ENCODE measurements at regions not wholly inside any gene's neighbourhood (a gene's known extent, or its start where the extent isn't known, plus 50 kb on each side); places are given as distances from the start of the nearest gene placed in this dataset.

DNA sequence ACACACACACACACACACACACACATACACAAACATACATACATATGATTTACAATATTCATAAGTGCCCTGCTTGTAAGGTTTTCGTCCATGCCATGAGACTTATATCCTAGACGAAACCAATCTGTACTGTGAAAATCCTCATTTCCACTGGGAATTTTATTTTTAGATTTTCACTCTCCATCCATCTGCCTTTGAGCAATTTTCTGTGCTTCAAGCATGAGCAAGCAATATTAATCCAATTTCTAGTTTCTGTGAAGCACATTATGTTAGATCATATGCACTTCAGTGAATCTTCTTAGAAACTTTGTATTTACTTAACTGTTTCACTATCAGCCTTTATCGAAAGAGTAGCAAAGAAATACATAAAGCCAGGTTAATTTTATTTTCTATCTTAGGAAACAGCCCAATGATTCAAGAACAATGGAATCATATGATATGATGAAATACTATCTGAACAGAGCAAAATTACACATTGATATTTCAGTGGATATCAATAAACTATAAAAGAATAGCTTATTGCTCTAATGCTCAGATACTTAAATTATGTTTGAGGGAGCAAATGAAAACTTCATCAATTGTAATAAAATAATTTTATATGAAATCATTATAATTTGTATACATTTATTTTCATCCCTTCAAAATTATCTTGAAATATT, 1100.7 kb upstream of the MIR17HG start:
- TF ChIP-seq CTCF (IDR thresholded peaks at IDR 0.05) = no peak
- TF ChIP-seq RORB (CRISPR knock-in tag; IDR thresholded peaks at IDR 0.05) = no peak
- TF ChIP-seq HMGXB4 (CRISPR knock-in tag; IDR thresholded peaks at IDR 0.05) = no peak
- TF ChIP-seq JUN (CRISPR knock-in tag; IDR thresholded peaks at IDR 0.05) = no peak
- TF ChIP-seq ATF3 (CRISPR knock-in tag; conservative IDR thresholded peaks at IDR 0.05) = no peak
- TF ChIP-seq, protein P1, sequence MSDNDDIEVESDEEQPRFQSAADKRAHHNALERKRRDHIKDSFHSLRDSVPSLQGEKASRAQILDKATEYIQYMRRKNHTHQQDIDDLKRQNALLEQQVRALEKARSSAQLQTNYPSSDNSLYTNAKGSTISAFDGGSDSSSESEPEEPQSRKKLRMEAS (CRISPR knock-in tag; IDR thresholded peaks at IDR 0.05) = no peak
- TF ChIP-seq MXD4 (CRISPR knock-in tag; IDR thresholded peaks at IDR 0.05; ENCODE audit: borderline replicate concordance) = no peak
- TF ChIP-seq ZNF512 (CRISPR knock-in tag; IDR thresholded peaks at IDR 0.05; ENCODE audit: borderline replicate concordance) = no peak
- no peak for TF ChIP-seq NR2C2 (CRISPR knock-in tag; IDR thresholded peaks at IDR 0.05)
- no peak for TF ChIP-seq RELA (CRISPR knock-in tag; IDR thresholded peaks at IDR 0.05; ENCODE audit: borderline replicate concordance)
- TF ChIP-seq, protein P2, sequence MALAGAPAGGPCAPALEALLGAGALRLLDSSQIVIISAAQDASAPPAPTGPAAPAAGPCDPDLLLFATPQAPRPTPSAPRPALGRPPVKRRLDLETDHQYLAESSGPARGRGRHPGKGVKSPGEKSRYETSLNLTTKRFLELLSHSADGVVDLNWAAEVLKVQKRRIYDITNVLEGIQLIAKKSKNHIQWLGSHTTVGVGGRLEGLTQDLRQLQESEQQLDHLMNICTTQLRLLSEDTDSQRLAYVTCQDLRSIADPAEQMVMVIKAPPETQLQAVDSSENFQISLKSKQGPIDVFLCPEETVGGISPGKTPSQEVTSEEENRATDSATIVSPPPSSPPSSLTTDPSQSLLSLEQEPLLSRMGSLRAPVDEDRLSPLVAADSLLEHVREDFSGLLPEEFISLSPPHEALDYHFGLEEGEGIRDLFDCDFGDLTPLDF (CRISPR knock-in tag; IDR thresholded peaks at IDR 0.05) = no peak
- TF ChIP-seq TEAD1 (CRISPR knock-in tag; IDR thresholded peaks at IDR 0.05) = no peak
